Type B pancreatic cell (in vitro differentiated cells): ENCODE measurements at regions not wholly inside any gene's neighbourhood (a gene's known extent, or its start where the extent isn't known, plus 50 kb on each side); places are given as distances from the start of the nearest gene placed in this dataset.

Source experiments
- DNase-seq: peaks from one replicate; pipeline ENCODE4 v3.0.0; 2021; ENCODE audit warnings: mixed read lengths; ENCODE audit not compliant: unreplicated experiment; ENCODE audit errors: extremely low spot score
- H3K27ac Mint-ChIP-seq: 2 replicates; pipeline ENCODE4 v1.8.0; 2021; ENCODE audit warnings: mild to moderate bottlenecking, mixed read lengths
- H3K27me3 Mint-ChIP-seq: 2 replicates; pipeline ENCODE4 v1.8.0; 2021; ENCODE audit warnings: mixed read lengths
- H3K36me3 Mint-ChIP-seq: 2 replicates; pipeline ENCODE4 v1.8.0; 2021; ENCODE audit warnings: mixed read lengths
- H3K4me1 Mint-ChIP-seq: one replicate; pipeline ENCODE4 v1.8.0; 2021; ENCODE audit warnings: mixed read lengths; ENCODE audit not compliant: unreplicated experiment
- H3K4me3 Mint-ChIP-seq: 2 replicates; pipeline ENCODE4 v1.8.0; 2021; ENCODE audit warnings: mild to moderate bottlenecking, mixed read lengths
- H3K9me3 Mint-ChIP-seq: 2 replicates; pipeline ENCODE4 v1.8.0; 2021; ENCODE audit warnings: mixed read lengths
- TF ChIP-seq, protein P1 (sequence below): fragments of 200-600 bp; sonication (generic); conservative IDR thresholded peaks from 2 replicates; pipeline ENCODE4 v1.5.0; 2021; ENCODE audit warnings: antibody characterized with exemption, mild to moderate bottlenecking

DNA sequence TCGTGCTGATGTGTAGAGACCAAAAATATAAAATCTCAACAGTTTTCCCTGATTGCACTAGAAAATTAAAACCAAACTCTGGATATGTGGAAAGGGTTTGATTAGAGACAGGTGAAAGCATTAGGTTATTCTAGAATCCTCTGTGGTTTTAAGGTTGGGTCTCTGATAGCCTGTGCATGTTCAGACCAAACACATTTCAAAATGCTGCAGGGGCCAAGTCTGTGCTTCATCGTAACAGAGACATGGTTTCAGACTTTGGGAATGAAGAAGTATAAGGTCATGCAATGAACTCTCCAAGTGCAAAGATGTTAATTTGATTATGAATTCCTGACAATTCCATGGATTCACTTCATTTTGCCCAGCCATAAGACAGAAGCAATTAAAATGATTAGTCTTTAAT lies 261.0 kb upstream of the KCNJ16 start:
- no peak for DNase-seq
- Mint-ChIP-seq H3K4me1 (no peaks in the 10 kb centered on the region), H3K27me3 (no peaks in the 10 kb centered on the region), H3K9me3 (no peaks in the 10 kb centered on the region), H3K4me3 (no peak overlapping the region), H3K36me3 (no peaks in the 10 kb centered on the region), H3K27ac (no peak overlapping the region)
- TF ChIP-seq, protein P1, sequence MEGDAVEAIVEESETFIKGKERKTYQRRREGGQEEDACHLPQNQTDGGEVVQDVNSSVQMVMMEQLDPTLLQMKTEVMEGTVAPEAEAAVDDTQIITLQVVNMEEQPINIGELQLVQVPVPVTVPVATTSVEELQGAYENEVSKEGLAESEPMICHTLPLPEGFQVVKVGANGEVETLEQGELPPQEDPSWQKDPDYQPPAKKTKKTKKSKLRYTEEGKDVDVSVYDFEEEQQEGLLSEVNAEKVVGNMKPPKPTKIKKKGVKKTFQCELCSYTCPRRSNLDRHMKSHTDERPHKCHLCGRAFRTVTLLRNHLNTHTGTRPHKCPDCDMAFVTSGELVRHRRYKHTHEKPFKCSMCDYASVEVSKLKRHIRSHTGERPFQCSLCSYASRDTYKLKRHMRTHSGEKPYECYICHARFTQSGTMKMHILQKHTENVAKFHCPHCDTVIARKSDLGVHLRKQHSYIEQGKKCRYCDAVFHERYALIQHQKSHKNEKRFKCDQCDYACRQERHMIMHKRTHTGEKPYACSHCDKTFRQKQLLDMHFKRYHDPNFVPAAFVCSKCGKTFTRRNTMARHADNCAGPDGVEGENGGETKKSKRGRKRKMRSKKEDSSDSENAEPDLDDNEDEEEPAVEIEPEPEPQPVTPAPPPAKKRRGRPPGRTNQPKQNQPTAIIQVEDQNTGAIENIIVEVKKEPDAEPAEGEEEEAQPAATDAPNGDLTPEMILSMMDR = no peak

GRCh38 chr17:69815406-69815805 lies 259.6 kb upstream of the KCNJ16 start:
- Mint-ChIP-seq H3K36me3 (no peaks in the 10 kb centered on the region), H3K4me3 (no peak overlapping the region), H3K4me1 (no peaks in the 10 kb centered on the region), H3K27ac (no peak overlapping the region), H3K27me3 (no peaks in the 10 kb centered on the region), H3K9me3 (no peaks in the 10 kb centered on the region)
- no peak for DNase-seq
- TF ChIP-seq, protein P1 = no peak

DNA sequence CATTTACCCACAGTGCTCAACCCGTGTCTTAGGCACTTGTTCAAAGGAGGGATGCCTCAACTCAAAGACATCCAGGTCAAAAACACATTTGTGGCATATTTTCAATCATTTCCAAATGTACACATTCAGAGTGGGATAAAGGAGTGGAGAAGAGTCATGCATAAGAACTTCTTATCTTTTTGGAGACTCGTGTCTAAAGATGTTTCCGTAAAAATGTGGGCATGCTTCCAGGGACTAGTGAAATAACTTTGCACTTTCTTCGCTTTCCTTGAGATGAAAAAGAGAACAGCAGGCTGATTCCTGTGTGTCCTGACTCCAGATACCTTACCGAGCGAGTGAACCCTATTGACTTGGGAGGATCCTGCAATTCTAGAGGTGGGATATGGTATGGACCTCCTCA lies 256.6 kb upstream of the KCNJ16 start:
- no peaks in the 10 kb centered on the region for H3K36me3 Mint-ChIP-seq
- H3K27ac Mint-ChIP-seq = no peak overlapping the region
- H3K4me3 Mint-ChIP-seq = no peak overlapping the region
- DNase-seq = no peak
- no peaks in the 10 kb centered on the region for H3K4me1 Mint-ChIP-seq
- TF ChIP-seq, protein P1 = no peak
- no peaks in the 10 kb centered on the region for H3K27me3 Mint-ChIP-seq
- H3K9me3 Mint-ChIP-seq = no peaks in the 10 kb centered on the region

GRCh38 chr17:69819316-69820087 lies 255.5 kb upstream of the KCNJ16 start:
- no peaks in the 10 kb centered on the region for H3K36me3 Mint-ChIP-seq
- H3K27ac Mint-ChIP-seq = no peak overlapping the region
- H3K9me3 Mint-ChIP-seq = no peaks in the 10 kb centered on the region
- H3K27me3 Mint-ChIP-seq = no peaks in the 10 kb centered on the region
- H3K4me1 Mint-ChIP-seq = no peaks in the 10 kb centered on the region
- DNase-seq = no peak
- no peak overlapping the region for H3K4me3 Mint-ChIP-seq
- TF ChIP-seq, protein P1 = no peak

DNA sequence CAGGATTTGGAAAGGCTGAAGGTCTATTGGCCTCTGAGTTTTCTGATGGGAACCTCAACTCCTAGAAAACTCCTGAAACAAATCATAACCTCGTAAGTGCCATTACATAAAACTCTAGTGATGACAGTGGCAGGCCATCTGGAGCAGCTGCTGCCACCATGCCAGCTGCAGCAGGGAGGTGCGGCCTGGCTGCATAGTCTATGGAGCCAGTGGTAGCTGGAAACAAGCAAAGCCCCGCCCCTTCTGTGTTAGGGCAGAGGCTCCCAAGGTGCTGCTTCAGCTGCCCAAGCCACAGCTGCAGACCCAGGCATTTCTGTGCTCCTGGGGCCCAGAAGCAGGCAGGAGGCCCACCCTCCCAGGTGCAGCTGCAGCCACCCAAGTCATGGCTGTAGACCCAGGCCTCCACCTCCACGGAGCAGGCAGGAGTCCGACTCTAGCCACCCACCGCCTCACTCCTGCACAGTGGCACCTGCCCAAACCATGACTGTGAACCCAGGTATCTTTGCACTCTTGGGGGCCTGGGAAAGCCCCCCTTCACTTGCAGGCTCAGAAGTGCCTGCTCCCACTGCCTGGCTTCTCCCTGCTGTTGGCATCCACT lies 254.1 kb upstream of the KCNJ16 start:
- no peak for DNase-seq
- Mint-ChIP-seq H3K36me3 (peaks cover 4% of the 10 kb centered on the region), H3K4me1 (no peaks in the 10 kb centered on the region), H3K27me3 (no peaks in the 10 kb centered on the region), H3K4me3 (no peak overlapping the region), H3K27ac (no peak overlapping the region), H3K9me3 (no peaks in the 10 kb centered on the region)
- TF ChIP-seq, protein P1 = no peak
